NCI-H82 treated with DMSO at 0.1 percent for 48 hours (cell line): ENCODE measurements at regions not wholly inside any gene's neighbourhood (a gene's known extent, or its start where the extent isn't known, plus 50 kb on each side); places are given as distances from the start of the nearest gene placed in this dataset.
A peak's percentile ranks its signal among the peaks of the same experiment; 100 is the strongest.
"Not testable (repeated sequence)": the region's sequence is repeated elsewhere in the genome, so short reads cannot be mapped to it uniquely, and the experiment has no call there.

Source experiments
- DNase-seq: peaks from one replicate; lab custom pipeline; 2025; ENCODE audit not compliant: unreplicated experiment; lab: John Stamatoyannopoulos, UW

DNA sequence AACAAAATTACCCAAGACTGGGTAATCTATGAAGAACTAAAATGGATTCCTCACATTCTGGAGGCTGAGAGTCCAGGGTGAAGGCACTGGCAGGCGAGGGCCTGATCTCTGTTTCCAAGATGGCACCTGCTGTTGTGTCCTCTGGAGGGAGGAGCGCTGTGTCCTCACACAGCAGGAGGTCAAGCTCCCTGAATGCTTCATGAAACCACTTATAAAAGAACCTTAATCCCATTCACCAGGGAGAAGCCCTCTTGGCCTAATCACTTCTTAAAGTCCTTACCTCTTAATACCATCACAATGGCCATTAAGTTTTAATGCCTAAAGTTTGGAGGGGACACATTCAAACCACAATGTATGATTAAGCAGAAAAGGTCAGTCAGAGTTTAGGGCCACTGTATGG lies 172.4 kb downstream of the EMP1 start:
- peak; percentile 87 for DNase-seq

DNA sequence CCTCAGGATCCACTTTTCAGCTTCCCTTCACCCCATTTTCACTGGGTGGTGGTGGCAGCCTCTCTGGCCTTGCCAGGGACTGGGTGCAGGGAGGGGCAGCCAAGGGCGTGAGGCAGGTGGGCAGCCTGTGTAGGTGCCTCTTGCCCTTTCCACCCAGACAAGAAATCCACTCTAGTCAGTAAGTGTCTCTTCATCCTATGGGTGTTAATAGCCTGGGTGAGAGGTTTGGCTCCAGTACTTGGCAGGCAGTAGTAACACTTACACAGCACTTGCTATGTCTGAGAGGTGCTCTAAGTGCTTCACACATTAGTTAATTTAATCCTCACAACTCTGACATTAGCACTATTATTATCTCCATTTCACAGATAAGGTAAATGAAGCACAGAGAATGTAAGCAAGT lies 171.9 kb downstream of the EMP1 start:
- no peak for DNase-seq

DNA sequence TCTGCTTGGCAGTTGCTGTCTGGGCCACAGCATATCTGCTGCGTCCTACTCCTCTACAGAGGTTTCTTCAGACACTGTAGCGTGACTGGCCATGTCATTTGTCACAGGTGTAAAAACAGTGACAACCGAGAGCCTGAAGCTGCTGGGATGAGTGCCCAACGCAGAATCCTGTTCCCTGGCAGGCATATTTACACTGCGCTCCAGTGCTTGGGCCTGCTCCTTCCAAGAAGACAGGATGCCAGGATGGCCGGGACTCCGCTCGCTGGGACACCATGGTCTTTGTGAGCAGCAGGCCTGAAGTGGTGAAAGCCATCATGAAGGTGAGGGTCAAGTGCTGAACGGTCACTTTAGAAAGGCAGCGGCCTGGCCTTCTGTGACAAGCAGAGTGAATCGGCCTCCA lies 171.4 kb downstream of the EMP1 start:
- no peak for DNase-seq

DNA sequence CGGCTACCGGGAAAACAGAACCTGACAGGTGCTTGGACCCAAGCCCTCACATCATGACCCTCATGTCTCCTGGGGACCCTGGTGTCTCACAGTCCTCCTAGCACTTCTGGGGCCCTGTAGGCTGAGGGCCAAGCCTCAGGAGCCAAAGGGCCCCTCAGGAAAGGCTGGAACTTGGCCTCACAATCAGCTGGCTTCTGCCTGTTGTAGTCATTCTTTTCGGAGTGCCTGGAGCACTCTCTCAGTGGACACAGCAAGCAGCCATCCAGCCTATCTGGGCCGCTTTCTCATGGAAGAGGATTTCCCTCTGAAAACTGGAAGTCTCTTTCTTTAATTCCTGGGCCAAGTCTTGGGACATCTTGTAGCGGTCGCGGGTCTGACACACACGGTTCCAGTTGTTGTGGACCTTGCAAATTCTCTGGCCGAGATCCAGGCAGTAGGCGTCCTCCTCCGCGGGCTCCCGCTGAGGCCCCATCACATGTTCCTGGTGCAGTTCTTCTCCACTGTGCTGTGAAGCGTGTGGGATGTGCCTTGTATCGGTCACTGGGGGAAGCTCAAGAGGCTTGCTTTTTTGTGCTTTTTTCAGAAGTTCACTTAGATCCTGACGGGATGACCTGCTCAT lies 169.3 kb downstream of the EMP1 start:
- no peak for DNase-seq

DNA sequence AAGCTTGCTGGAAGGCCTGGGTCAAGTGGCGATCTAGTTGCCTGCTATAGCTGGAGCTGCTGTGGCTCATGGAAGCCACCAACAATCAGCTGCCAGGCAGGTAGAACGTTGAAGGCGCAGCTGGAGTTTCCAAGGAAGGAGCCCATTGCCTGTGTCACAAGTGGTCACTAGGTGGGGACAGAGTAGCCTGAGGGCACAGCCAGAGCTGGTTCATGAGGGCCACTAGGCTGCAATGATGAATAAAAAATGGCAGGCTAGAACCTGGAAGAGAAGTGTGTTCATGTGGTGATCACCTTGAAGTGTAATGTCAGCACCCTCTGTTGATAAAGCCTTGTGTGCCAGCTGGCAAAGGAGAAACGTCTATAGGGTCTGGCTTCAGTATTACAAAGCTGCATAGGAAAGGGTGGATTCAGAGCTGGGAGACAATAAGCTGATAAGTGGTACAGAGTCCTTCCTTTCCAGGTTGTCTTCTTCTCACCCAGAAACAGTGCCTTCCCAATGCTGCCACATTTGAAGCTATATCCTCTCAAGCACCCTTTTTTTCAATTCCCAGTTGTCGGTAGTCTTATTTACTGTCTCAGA lies 165.8 kb downstream of the EMP1 start:
- peak; percentile 50 for DNase-seq

DNA sequence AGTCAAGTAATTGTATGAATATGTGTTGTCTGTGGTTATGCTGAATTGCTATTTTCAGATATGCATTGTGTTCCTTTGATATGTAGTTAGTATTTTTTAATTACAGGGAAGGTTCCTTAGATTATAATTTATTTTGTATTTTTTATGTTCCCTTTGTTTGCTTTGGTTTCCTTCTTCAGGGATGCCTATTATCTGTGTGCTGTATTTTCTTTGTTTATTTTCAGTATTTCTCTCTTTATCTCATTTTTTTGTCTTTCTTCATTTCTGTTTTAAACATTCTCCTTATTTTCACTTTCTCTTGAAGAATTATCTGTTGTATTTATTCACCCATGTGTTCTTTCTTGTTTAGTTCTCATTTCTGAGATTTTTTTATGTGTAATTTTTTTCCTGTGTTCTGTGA lies 163.1 kb downstream of the EMP1 start:
- DNase-seq = no peak

DNA sequence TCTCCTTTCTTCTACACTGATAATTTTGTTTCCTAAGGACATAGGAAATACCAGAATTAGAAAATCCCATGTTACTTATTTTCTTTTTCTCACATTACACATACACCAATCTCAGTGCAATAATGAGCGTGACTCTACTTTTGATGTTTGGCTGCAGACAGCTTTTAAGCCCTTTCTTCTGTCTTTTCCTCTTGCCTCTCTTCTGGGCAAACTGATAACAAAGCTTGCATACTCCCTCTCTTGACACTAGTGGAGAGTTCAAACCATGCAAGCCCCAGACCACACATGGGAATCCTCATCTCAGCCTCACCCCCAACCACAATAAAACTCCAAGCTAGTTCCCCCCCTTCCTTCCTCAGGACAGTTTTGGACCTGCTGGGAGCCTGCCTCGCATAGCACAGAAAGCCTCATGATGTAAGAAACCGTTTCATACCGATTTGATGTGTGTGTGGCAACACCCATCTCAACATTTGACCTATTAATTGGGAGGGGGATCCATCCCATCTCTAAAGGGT lies 161.9 kb downstream of the EMP1 start:
- no peak for DNase-seq

DNA sequence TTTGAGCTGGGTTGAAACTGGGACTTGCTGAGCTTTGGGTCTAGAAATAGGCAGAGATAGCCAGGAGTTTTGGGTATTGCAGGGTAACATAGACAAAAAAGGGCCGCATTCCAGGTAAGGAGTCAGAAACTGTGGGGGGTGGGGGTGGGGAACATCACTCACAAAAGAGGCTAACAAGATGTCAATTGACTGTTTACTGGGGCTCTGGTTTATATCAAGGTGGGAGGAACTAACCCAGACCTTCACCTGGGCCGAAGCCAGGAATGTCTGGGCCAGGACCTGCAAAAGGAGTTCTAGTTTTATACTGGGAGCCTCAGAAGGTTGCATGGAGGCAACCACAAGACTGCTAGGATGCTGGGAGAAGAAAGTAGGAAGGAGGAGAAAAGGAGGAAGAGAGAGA lies 154.4 kb downstream of the EMP1 start:
- no peak for DNase-seq

DNA sequence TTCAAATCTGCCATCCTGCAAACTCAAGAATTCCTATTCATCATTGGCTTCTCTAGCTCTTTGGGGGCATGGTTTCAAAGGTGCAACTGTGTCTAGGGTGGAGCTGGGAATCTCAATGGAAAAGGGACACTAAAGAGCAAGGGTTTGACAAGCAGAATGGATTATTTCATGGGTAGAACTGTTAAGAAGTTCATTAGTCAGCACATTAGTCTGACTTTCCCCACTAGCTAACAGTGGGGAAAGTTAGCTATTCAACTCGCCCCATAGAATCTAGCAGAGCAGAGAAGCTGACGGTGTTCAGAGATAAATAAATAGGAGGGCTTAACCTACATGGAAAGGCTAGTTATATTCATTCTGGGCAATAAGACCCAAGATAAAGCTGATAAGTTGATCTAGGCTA lies 153.9 kb downstream of the EMP1 start:
- no peak for DNase-seq

DNA sequence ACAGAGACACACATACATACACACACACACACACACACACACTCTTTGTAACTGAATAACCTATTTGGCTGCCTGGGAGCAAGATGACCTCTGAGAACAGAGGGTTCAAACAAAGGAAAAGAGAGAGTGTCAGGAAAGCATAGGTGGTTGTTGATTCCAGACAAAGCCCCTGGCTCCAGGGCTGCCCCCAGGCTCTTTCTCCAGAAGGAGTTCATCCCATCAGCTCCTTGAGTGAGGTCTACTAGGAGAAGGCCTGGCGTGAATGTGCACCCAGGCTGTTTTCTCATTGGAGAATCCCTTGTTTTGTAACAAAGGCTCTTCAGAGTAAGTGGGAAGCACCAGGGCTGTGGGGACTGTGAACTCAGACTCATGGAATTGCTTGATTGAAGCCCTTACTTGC lies 151.9 kb downstream of the EMP1 start:
- DNase-seq = no peak

DNA sequence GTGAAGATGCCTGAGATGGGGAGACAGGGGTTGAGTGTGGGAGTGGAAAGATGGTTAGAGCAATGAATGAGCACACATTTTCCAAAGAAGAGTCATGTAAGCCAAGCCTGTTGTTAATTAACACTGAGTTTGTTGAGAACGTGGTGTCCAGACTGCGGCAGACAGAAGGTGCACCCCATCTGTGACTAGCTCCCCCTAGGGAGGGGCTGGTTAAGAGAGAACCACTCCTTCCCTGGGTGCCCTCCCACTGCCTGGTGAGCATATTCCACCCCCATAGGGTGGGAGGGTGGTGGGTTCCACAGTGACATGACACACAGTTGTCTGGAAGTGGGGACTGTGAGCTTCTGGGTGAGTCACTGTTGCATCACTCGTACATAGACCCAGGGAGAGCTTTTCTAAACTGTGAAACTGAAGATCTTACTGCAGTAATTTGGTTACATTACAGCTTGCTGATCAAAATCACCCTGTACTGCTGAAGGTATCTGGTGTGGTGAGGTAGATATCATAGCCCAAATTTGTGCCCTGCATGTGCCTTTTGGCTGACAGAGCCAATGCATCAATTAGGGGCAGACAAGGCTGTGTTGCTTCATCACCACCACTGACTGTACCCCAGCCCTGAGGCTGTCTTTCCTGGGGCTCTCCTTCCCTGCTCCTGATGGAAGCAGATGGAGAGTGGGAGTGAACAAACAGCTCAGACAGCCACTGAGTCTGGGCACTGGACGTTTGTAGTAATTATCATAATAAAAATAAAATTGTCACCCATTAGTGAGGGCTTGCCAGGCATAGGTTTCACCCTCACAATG lies 150.9 kb downstream of the EMP1 start:
- no peak for DNase-seq

DNA sequence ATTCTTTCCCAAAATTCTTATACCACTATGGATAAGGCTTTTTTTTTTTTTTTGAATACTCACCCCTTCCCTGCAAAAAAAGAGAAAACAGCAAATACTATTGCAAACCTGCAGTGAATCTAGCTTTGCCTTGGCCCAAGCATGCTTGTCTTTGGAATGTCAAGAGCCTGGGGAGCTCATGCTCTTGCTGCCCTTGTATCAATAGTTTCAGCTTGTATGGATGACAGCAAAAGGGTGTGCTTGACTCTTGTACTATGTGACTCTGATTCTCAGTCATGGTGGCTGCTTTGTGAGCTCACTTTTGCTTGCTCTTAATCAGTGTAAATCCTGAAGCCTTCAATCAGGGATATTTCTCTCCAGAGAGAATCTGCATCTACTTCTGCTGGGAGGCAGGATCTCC lies 149.2 kb downstream of the EMP1 start:
- DNase-seq = no peak

DNA sequence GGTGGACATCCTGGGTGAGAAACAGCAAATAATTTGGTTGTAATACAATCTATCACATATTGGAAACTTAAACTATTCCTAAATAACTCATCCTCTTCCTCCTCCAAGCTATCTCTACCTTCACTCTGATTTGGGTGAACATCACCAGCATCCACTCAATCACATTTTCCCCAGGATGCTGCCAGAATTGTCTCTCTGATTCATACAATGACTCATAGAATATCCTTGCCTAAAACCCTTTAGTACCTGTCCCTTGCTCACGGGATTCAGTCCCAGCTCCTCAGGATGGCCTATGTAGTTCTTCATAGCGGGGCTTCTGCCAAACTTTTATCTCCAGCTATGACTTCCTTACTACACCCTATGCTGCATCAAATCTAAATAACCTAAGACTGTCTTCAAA lies 146.8 kb downstream of the EMP1 start:
- no peak for DNase-seq

DNA sequence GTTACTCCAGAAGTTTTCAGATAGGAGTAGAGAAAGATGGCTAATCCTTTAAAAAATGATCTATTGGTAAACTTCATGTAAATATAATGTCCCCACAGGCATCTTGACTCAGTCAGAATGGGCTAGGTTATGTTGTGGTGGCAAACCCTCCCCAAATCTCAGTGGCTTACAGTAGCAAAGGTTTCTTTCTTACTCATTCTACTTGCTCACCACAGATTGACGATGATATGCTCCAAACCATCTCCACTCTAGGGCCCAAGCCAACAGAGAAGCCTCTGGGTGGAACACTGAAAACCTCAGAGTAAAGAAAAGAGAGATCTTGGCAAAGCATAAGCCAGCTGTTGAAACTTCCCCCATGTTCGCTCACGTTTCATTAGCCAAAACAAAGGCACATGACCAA lies 146.4 kb downstream of the EMP1 start:
- DNase-seq = no peak

DNA sequence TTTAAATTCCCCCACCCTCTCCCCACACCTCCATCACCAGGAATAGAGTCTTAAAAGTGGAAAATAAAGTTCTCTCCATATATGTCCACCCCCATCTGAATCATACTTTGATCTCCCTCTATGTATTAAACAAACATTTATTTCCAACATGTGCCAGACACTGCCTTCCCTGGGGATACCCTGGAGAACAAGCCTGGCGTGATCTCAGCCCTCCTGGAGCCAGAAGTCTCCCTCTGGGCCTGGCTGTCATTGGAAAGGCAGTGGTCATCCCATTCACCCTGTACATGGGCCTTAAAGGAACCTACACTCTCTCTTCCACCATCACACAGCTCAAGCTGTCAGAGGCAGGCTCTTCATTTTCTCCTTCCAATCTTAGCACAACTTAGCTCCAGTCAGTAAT lies 143.6 kb downstream of the EMP1 start:
- DNase-seq = no peak

DNA sequence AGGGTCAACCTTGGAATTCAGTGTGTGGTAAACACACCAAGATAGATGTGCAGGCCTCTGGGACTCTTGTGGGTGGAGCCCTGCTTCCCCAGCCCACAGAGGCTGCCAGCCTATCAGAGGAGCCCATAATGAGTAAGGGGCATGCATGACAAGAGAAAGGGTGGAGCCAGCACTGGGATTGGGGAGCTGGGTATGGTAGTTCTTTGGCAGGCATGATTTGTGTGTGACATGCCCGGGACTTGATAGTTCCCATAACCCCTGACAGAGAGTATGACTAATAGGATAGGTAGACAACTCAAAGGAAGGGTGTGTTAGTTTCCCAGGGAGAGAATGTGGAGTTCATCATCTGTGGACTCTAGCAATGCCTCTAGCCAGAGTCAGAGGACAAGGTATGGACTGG lies 143.0 kb downstream of the EMP1 start:
- DNase-seq = no peak

DNA sequence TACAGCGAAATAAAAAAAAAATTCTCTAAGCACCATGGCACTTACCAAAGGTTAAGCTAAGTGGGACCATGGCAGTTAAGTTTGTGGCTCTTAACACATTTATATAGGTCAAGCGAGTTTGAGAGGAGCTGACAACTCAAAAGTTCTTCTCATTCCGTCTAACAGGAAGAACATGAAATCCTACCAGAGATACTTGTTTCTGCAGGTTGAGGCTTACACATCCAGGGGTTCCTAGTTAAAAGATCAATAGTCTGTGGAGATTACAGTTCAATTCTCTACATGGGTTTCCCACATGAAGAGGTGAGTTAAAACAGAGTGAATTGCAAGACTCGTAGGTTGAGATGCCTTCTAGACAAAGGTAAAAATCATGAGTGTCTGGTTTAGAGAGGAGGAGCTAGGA lies 142.6 kb downstream of the EMP1 start:
- DNase-seq = no peak

DNA sequence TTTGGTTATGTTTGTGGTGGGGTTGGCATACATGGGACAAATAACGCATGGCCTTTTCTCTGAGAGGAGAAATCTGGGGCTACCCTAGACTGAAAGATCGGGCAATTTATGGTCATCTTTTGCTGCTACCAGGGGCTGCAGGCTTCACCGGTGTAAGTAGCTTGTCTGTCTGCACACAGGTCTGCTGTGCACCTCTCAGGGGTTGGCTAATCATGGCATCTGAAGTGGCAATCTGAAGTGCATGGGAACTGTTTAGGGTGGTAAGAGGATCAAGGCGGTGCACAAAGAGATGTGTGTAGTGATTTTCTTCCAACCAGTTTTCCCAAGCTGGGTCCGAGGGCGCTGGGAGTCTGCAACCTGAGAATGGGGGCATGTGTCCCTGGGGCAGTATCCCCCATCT lies 141.3 kb downstream of the EMP1 start:
- no peak for DNase-seq

DNA sequence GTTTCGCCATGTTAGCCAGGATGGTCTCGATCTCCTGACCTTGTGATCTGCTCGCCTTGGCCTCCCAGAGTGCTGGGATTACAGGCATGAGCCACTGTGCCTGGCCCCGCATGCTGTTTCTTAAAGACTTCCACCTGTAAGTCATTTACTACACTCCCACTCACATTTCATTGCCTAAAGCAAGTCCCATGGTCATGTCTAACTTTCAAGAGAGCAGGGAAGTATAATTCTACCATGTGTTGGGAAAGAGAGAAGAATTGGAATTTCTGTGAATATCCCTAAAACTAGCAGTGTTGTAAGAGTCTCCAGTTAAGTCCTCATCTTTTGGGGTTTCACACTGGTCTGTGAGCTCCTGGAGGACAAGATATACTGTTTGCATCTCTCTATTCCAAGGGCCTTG lies 139.7 kb downstream of the EMP1 start:
- no peak for DNase-seq

DNA sequence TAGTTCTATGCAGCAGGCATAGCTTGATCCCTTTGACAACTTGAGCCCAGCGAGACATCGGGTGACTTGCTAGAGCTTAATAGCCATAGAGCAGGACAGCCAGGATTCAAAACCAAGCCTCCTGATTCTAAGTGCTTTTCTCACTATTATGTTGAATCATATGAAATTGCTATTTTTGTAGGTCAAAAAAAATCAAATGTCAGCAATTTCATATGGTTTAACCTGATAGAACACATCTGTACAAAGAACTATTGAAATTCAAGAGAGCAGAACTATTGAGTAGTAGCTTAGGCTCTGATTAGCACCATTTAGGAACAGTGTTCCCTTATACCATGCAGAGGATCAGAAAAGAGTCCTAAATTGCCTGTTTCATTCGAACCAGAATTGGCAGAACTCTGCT lies 132.0 kb downstream of the EMP1 start:
- DNase-seq = no peak

DNA sequence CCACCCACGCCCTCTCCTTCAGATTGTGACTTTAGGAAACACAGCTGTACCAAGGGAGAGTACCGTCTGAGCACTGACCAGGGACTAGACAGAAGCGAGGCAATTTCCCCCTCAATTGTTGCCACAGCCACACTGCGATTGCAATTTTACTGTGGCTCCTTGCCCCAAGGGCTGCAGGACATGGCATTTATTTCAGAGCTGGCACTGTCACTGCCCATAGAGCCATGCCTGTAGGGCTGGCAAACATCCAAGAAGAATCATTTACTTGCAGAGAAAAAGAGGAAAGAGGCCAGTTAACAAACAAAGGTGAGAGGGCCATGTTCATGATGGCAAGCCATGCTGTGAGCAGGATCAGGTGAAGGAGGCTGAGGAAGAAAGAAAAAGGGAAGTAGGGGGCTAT lies 129.6 kb downstream of the EMP1 start:
- no peak for DNase-seq

DNA sequence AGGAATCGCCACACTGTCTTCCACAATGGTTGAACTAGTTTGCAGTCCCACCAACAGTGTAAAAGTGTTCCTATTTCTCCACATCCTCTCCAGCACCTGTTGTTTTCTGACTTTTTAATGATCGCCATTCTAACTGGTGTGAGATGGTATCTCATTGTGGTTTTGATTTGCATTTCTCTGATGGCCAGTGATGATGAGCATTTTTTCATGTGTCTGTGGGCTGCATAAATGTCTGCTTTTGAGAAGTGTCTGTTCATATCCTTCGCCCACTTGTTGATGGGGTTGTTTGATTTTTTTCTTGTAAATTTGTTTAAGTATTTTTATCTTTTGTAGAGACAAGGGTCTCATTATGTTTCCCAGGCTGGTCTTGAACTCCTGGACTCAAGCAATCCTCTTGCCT lies 128.5 kb downstream of the EMP1 start:
- not testable (repeated sequence) for DNase-seq
